Ammon's horn (tissue), 1 donor: ENCODE measurements at regions not wholly inside any gene's neighbourhood (a gene's known extent, or its start where the extent isn't known, plus 50 kb on each side); places are given as distances from the start of the nearest gene placed in this dataset.
A peak's percentile ranks its signal among the peaks of the same experiment; 100 is the strongest.
"Not testable (repeated sequence)": the region's sequence is repeated elsewhere in the genome, so short reads cannot be mapped to it uniquely, and the experiment has no call there.

Experiments
- DNase-seq: peaks from one replicate; pipeline ENCODE4 v3.0.0-alpha.2; 2016; ENCODE audit warnings: low spot score

DNA sequence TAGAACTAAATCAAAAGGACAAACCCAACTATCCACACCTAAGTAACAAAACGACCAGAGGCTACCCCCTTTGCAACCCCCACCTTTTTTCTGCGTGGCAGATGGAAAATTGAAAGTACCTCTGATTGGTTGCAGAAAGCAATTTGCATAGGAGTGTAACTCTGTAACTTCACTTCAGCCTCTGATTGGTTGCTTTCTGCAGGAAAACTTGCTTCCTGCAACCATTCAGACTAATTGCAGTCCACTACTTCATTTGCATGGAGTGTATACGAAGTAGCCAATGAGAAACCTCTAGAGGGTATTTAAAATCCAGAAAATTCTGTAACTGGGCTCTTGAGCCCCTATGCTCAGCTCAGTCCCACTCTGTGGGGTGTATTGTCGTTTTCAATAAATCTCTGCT lies 129.1 kb upstream of the OLIG3 start:
- DNase-seq = no peak

DNA sequence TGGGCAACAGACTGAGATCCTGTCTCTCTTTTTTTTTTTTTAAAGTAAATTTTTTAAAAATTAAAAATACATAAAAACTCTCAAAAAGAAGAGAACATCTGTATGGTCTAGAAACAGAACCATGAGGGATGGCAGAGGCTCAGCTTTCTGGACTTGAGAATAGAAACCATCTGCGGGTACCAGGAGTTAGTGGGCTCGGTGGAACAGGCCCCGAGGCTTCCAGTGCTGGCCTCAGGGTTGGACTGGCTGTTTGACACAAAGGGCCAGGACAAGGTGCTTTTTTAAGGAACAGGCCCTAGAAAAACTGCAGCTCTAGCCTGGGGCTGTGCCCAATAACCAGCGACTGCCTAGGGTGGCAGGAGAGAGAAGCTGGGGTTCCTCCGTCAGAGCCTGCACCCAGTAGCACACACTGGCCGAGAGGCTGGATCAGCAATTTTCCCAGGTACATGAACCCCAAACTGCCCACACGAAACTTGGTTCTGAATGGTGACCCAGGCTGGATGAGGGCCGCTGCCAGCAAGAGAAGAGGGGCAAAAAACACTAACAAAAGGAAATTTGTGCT lies 131.0 kb upstream of the OLIG3 start:
- DNase-seq = no peak

DNA sequence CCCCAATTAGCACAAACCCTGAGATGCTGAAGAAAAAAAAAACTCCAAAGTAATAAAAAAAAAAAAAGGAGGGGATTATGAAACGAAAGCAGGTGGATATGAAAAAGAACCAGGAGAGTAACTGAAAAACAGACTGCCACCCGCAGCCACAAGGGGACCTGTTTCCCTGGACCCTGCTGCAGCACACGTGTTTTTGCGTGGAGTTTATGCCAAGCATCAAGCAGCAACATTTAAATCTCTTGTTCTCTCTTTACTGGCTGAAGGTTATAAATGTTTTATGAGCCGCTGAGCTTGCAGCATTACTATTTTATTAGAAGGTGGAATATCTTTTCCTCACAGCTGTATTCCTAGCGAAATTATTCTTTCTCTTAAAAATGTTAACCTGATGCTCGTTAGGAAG lies 131.6 kb upstream of the OLIG3 start:
- no peak for DNase-seq

DNA sequence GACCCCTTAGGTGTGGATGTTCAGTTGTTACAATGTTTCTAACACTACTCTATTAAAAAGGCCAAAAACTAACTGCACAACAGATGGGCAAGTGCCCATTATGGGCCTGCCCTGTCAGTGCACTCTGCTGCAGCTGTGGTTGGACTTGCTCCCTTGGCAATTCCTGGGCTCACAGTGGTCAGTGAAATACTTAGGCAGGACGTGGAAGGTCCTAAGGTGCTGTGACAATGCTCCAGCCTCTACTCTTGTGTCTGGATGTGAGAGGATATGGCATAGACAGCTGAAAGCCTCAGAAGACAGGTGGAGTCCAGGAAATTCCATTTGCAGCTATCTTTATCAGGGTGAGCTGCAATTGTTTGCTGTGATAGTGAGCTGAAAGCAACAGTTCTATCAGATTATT lies 136.5 kb upstream of the OLIG3 start:
- DNase-seq = no peak

DNA sequence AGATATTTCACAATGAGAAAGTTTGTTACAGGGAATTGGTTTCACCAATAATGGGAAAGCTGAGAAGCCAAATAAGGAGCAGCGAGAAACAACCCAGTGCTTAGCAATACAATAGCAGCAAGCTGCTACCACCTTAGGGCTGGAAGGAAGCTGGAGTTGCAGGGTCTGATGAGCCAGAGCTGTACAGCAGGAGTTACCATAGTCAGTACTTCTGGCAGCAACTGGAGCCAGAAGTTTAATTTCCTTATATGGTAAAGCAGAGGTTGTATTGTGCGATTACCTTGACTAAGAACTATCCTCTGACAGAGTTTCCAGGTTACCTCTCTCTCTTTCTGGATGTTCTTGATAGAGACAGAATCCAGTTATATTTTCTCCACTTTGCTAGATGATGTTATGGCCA lies 137.1 kb upstream of the OLIG3 start:
- no peak for DNase-seq

DNA sequence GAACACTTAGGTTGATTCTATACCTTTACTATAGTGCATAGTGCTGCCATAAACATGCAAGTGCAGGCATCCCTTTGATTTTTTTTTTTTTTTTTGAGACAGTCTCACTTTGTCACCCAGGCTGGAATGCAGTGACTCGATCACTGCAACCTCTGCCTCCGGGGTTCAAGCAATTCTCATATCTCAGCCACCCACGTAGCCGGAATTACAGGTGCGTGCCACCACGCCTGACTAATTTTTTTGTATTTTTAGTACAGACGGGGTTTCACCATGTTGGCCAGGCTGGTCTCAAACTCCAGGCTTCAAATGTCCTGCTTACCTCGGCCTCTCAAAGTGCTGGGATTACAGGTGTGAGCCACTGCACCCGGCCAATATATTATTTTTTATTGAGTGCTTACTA lies 140.0 kb upstream of the OLIG3 start:
- DNase-seq = not testable (repeated sequence)

DNA sequence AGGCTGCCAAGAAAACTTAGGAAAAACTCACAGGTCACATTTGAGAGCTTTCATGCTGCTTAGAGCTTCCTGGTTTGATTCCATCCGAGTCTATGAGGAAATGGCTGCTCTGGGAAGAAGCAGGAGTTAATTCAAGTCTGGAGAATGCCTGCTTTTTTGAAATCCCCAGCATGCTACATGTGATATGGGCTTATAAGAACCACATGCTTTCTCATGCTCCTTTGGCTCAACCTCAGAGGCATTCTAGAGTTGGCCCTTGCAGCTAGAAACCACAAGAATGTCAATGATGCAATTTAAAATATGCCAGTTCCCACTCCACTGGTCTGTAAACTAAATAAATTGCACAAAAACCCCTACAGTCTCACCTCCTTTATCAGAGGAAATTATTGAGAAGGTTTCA lies 142.9 kb upstream of the OLIG3 start:
- no peak for DNase-seq

DNA sequence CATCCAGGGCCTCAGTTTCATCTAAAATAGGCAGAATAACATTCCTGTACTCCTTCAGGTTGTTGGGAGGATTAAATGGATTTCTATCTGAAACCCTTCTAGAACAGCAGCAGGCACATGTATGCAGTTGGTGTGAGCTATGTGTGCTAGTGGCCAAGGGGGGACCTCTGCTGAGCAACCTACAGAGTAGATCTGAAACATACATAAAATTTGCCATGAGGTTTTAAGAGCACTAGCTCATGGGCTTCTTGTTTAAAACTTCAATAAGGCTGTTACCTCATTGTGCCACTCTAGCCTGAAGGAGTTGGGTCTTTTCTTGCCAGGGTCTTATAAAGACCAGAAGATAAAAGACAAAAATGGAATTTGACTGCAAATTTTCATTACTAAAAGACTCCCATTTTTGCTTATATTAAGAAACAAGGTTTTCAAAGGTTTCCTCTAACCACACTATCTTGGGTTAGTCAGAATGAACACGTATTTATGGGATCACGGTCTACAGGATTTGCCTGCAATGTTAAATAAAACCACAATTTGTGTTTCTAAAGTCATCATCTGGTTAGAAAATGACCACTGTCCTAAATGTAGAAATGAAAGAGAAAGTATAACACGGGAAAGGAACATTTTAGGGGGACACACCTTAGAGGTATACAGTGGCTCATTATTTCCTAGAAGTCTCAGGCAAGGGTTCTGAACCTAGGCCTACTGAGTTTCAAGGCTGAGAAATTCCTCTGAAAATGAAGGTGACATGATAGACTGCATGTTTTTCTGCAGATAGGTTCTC lies 144.9 kb upstream of the OLIG3 start:
- no peak for DNase-seq

DNA sequence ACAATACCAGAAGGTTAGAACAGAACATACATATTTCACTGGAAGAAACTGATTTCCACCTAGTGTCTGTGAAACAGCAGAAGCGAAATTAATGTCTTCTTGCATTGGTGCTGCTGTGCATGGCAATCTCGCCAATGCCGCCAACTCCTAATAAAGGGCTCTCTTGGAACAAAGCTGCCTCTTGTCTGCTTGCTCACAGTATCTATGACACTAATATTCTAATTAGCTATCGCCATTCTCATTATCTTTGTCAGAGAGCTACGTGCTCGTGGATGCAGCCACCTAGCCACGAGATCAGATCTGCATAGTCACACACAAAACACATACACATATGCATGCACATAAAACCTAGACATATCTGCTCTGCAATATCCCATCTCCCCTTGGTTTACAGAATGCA lies 145.9 kb upstream of the OLIG3 start:
- DNase-seq = peak; percentile 68

DNA sequence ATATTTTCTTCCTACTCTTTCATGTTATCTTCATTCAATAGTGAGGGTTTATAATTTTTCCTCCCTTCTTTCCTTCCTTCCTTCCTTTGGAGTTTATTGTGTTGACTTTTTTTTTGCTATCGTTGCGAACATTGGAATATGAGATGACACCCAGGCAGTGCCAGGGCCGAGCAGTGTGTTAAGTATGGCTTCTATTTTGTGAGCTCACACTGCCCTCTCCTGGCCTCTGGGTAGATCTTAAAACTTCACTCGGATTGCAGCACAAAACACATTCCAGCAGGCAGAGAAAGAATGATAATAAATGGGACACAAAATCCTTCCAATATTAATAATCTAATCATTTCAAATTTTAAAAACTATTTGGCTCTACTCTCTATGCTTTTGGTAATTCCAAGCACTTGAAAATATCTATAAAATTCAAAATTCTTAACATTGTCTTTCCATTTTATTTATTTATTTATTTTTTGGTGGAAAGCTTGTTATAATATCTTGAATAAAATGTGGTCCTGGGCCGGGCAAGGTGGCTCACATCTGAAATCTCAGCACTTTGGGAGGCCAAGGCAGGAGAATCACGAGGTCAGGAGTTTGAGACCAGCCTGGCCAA lies 147.4 kb upstream of the OLIG3 start:
- DNase-seq = peak; percentile 94

DNA sequence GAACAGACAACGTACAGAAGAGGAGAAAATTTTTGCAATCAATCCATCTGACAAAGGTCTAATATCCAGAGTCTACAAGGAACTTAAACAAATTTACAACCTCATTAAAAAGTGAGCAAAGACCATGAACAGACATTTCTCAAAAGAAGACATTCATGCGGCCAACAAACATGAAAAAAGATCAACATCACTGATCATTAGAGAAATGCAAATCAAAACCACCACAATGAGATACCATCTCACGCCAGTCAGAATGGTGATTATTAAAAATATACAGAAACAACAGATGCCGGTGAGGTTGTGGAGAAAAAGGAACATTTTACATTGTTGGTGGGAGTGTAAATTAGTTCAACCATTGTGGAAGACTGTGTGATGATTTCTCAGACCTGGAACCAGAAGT lies 149.0 kb upstream of the OLIG3 start:
- not testable (repeated sequence) for DNase-seq

DNA sequence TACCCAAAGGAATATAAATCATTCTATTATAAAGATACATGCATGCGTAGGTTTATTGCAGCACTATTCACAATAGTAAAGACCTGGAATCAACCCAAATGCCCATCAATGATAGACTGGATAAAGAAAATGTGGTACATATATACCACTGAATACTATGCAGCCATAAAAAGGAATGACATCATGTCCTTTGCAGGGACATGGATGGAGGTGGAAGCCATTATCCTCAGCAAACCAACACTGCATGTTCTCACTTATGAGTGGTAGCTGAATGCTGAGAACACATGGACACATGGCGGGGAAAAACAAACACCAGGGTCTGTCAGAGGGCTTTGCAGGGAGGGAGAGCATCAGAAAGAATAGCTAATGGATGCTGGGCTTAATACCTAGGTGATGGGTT lies 149.4 kb upstream of the OLIG3 start:
- not testable (repeated sequence) for DNase-seq

DNA sequence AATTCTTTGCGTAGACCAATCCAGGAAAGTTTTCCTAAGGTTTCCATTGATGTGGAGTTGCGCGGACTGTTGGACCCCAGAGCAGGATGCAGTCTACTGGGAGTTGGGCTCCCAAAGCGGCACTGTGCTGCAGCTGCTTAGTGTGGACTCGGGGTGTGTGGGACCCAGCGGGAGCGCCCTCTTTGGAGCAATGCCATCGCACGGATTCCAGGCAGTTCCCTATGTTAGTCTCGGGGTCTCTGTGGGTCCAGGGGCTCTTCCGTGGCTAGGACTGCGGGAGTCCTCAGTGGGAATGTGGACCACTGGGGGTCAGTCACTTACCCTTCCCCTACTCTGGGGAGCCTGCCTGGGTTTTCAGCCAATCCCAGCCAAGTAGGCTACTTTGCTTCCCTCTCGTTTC lies 151.7 kb upstream of the OLIG3 start:
- no peak for DNase-seq

DNA sequence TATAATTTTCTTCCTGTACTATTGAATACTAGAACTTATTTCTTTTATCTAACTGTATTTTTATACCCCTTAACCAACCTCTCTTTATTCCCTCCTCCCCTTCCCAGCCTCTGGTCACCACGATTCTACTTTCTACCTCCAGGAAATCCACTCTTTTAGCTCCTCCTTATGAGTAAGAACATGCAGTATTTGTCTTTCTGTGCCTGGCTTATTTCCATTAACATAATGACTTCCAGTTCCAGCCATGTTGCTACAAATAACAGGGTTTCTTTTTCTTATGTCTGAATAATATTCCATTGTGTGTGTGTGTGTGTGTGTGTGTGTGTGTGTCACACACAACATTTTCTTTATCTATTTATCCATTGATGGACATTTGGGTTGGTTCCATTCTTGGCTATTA lies 152.3 kb upstream of the OLIG3 start:
- DNase-seq = no peak

DNA sequence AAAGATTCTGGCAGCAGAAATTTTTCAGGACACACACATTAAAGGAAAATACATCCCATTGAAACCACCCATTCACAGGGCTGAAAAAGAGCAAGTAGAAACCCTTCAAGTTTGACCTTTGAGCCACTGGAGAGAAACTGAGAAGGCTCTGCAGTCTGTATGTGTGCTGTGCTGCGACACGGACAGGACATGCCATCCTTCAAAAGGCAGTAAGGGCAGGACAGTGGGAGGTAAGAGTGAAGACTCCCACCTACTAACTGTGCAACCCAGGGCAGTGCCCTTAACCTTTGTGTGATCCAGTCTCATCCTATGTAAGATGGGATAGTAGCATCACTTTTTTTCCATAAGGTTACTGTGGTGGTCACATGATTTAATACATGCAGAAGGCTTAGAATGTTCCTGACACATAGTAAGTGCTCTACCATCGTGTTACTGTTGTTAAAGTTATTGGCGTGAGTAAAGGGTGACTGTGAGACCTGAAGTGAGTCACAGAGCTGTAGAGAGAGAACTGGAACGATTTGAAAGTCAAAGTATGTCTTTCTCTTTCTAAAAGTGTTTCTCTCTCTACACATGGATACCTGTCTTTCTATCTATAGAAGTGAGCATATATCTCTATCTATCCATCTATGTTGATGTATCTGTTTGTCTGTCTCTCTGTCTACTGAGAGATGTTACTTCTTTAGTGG lies 153.7 kb upstream of the OLIG3 start:
- no peak for DNase-seq

DNA sequence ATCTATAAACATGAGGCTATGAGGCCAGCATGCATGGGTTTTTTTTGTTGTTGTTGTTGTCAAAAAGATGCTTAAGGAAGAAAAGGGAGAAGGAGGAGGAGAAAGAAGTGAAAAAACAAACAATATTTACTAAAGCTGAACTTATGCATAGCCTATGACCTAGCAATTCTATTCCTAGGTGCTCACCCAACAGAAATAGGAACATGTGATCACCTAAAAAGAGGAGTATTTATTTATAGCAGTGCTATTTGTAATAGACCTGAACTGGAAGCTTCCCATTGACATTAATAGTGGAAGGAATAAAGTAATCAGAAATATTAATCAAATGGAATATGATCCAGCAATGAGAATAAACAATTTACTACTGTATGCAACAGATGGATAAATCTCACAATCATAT lies 156.5 kb upstream of the OLIG3 start:
- DNase-seq = no peak

DNA sequence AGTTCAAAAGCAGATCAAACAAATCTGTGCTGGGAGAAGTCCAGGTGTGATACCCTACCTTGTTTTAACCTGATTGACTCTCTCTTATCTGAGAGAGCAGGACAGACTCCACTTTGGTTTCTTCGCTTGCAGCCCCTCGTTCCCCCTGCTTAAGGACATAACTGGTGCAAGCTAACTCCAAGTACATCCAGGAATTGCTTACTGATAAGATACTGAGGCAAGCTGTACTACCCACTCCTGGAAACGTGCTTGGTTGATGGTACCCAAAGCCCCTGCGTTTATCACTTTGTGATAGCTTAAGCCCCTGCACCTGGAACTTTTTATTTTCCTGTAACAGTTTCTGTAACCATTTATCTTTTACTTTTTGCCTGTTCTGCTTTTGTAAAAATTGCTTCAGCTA lies 157.0 kb upstream of the OLIG3 start:
- no peak for DNase-seq

DNA sequence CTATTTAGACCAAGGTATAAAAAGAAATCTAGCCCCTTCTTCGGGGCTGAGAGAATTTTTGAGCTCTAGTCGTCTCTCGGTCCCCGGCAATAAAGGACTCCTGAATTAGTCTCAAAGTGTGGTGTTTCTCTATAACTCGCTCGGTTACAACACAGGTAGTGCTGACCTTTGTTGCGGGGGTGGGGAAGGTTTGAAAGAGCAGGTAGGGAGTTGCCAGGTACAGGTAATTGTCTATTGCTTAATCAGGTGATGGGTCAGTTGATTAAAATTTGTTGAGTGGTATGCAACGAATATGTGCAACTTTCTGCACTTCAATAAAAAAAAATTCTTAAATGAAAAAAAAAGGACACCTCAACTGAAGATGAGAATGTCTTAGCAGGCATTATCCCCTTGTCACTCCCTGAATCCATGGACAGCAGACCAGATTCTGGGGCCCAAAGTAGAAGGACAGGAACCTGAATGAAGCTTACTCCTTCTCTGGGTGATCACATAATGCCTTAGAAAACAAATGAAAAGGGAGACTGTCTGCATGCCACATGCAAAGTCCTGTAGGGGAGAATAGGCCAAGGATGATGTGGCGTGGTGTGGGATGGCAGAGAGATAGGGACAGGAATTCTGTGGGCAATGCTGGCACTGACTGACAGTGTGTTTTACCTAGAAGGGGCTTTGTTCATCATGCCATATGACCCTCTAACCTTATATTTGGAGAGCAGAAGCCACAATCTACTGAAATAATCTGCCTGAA lies 157.6 kb upstream of the OLIG3 start:
- DNase-seq = no peak

DNA sequence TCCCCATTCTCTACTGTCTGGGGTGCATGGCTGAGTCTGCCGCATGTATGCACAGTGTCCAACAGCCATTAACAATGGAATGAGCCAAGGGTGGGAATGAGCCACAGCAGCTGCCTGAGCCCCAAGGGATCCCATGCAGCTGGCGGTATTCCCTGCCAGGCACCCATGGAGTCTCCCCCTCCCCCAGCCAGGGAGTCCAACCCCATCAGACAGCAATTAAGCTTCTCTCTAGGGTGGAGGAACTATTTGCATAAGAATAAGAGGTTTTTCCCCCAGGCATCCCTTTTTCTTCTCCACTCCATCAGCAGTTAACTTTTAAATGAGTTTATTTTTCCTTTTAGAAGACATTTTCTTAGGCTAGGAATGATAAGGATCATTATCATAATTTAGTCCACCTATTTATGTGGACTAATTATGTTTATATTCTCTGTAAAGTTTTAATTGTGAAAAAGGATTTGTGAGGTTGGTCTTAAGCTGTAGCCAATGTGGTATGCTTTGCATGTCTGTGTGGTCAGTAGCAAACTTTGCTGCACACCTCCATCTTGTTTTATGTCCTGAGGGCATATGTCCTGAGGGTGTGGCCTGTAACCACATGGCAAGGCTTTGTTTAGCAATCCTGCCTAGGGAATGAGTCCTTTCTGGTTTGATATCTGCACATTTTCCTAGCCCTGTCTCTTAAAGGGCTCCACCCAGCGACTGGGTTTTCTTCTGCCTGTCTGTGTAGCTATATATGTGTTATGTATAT lies 158.9 kb upstream of the OLIG3 start:
- DNase-seq = no peak

DNA sequence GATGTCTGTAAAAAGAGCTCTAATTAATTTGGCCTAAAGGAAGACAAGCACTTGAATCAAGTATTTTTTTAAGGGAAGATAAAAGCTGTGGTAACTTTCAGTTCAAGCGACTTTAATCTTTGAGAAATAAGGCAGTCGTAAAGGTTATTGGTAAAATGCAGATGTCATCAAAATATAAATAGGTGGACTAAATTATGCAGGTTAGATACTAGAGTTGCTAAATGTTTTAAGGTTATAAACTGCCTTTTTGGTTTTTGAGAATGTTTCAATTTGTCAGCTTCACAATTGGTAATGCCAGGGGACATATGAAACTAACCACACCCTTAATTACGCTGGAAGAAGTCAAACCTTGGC lies 159.5 kb upstream of the OLIG3 start:
- no peak for DNase-seq

DNA sequence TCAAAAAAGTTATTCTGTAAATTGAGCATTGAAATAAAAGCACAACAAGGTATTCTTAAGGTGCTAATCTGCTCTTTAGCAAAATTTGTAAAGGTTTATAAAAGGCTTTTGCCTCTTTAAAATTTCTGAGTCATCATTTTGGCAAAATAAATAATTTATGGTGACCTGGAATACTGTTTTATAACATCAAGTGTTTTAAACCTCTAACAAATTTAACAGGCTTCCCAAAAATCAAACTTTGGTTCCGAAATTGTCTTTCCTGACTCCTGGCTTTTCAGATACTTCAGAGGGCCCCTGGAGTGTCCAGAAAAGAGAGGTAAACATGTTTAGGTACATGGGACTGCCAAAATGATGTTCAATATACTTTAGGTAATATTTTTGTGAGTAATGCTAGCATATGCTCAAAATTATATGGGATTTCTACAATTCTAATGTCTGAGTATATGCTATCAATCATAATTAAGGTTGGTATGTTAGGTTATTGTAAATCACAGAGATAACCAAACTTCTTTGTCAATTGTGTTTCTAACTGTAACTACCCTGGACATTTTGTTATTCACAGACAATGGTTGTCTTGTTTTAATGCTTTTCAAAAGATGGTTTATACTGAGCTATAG lies 160.3 kb upstream of the OLIG3 start:
- DNase-seq = no peak
